GM20000 (cell line): ENCODE measurements at regions not wholly inside any gene's neighbourhood (a gene's known extent, or its start where the extent isn't known, plus 50 kb on each side); places are given as distances from the start of the nearest gene placed in this dataset.

Experiments used
- DNase-seq: peaks from one replicate; pipeline ENCODE4 v3.0.0; 2012; ENCODE audit warnings: low spot score
- TF ChIP-seq, protein P1 (sequence below): IDR thresholded peaks from 2 replicates; pipeline ENCODE4 v1.5.1; 2012; ENCODE audit warnings: mild to moderate bottlenecking, control low read depth; ENCODE audit errors: extremely low read depth, missing control alignments

DNA sequence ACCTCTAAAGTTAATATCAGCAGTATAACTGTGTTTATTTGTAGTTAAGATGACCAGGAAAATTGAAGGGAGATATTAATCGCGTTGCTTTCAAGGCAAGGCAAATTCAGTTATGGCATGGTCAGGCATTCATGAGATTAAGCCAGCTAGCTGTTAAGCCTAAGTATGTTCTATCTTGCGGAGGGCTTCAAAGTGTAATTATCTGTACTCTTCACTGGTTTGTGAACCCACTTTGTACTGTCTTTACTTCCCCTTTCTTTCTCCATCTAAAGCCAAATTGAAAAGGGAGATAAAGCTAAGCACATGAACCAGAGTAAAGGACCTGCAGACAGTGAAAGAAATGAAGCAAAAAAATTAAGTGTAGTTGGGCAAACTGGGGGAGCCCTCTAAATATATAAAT lies 483.1 kb upstream of the NRP1 start:
- no peak for DNase-seq
- TF ChIP-seq, protein P1, sequence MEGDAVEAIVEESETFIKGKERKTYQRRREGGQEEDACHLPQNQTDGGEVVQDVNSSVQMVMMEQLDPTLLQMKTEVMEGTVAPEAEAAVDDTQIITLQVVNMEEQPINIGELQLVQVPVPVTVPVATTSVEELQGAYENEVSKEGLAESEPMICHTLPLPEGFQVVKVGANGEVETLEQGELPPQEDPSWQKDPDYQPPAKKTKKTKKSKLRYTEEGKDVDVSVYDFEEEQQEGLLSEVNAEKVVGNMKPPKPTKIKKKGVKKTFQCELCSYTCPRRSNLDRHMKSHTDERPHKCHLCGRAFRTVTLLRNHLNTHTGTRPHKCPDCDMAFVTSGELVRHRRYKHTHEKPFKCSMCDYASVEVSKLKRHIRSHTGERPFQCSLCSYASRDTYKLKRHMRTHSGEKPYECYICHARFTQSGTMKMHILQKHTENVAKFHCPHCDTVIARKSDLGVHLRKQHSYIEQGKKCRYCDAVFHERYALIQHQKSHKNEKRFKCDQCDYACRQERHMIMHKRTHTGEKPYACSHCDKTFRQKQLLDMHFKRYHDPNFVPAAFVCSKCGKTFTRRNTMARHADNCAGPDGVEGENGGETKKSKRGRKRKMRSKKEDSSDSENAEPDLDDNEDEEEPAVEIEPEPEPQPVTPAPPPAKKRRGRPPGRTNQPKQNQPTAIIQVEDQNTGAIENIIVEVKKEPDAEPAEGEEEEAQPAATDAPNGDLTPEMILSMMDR, result no peak

DNA sequence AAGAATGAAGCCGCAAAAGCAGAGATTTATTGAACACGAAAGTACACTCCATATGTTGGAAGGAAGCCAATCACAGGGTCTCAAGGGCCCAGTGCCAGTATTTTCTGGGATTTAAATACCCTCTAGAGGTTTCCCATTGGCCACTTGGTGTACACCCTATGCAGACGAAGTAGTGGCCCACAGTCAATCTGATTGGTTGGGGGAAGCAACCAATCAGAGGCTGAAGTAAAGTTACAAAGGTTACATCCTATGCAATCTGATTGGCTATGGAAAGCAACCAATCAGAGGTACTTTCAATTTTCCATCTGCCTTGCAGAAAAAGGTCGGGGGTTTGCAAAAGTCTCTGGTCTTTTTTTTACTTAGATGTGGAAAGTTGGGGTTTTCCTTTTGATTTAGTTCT lies 481.3 kb upstream of the NRP1 start:
- no peak for DNase-seq
- TF ChIP-seq, protein P1, result no peak

DNA sequence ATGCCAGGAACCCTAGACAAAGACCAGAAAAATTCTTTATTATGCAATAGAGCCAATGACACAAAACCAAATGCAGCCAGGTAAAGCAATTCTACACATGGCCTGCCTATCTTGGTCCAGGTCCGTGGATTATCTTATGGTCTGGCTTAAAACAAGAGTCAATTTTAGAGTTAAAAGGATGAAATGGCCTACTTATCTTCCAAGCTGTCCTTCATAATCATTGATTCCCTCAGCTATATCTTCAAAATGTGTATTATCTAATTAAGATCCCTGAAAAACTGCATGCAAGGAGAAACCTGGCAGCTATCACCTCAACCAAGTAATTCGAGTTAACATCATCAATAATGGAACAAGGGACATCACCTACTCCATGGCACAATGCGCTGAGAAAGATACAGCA lies 479.4 kb upstream of the NRP1 start:
- TF ChIP-seq, protein P1, result no peak
- DNase-seq, result no peak

DNA sequence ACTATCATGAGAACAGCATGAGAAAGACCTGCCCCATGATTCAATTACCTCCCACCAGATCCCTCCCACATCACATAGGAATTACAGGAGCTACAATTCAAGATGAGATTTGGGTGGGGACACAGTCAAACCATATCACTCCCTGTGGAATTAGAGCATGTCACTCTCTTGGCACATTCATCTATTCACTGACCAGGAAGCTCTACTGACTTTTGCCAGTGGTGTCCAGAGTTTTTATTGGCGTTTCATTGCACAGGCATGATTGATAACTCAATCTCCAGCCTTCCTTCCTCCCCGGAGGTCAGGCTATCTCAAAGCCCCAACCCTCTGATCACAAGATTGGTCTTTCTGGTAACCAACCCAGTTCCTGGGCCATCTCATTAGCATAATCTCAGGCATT lies 478.9 kb upstream of the NRP1 start:
- no peak for DNase-seq
- TF ChIP-seq, protein P1, result no peak

DNA sequence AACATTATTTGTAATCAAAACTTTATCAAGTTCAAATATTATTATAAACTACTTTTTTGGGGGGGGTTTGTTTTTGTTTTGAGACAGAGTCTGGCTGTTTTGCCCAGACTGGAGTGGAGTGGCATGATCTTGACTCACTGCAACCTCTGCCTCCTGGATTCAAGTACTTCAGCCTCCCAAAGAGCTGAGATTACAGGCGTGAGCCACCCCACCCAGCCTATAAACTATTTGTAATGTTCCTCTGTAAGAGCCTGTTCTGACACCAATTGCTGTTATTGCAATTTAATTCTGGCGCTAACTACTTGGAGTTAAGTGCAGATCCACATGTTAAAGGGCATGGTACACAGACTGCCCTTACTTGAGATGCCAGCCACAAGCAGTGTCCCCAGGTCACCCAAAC lies 478.1 kb upstream of the NRP1 start:
- no peak for DNase-seq
- TF ChIP-seq, protein P1, result no peak

DNA sequence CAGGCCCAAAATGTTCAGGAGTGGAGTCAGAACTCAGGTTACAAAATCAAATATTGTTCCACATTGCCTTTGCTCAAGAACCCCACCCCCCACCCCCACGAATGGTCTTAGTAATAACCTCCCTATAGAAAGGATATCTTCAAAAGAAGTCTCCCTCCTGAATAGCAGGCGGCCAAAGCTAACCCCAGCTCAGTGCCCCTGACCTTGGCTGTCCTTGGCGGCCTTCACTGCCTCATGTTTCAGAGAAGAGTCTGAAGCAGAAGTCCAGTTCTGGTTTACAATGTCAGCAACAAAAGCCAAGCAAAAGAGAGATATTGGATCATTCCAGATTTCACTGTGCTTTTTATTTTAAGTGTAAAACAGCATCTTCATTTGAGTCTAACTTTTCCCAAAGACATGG lies 476.5 kb upstream of the NRP1 start:
- no peak for DNase-seq
- TF ChIP-seq, protein P1, result no peak

DNA sequence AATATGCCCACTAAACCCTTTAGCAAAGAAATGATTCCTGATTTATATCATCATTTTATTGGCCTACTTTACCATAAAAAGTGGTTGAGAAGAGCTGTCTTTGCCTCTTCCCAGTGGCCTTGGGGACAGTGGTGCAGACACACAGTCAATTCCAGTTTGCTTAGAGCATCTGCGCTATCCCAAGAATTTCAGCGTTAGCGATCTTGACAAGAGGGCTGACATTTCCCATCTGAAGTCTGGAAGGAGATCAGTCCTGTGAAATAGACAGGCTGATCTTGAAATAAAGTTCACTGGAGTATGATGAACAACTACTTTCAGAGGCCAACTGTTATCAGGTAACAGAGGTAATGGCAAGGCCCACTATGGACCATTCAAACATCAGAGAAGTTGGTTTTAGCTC lies 475.3 kb upstream of the NRP1 start:
- TF ChIP-seq, protein P1, result no peak
- no peak for DNase-seq
